HepG2 (cell line): ENCODE measurements at regions not wholly inside any gene's neighbourhood (a gene's known extent, or its start where the extent isn't known, plus 50 kb on each side); places are given as distances from the start of the nearest gene placed in this dataset.

Experiments
- ETV6 ChIP-seq: sonication (generic); formaldehyde crosslinking; conservative IDR thresholded peaks from 2 replicates; pipeline ENCODE4 v1.4.0; 2020; ENCODE audit warnings: missing genetic modification reagents
- HDAC1 ChIP-seq: sonication (generic); formaldehyde crosslinking; IDR thresholded peaks from 2 replicates; pipeline ENCODE4 v1.5.1; 2020; ENCODE audit warnings: mild to moderate bottlenecking, missing genetic modification reagents
- SAFB2 ChIP-seq: sonication (generic); formaldehyde crosslinking; IDR thresholded peaks from 2 replicates; pipeline ENCODE4 v1.5.1; 2020; ENCODE audit warnings: missing genetic modification reagents, low read depth, mild to moderate bottlenecking, borderline replicate concordance
- SIX1 ChIP-seq: sonication (generic); formaldehyde crosslinking; IDR thresholded peaks from 2 replicates; pipeline ENCODE4 v1.4.0; 2020; ENCODE audit warnings: missing genetic modification reagents, borderline replicate concordance
- SOX13 ChIP-seq, 3 experiments: fragments of 450-650 bp in 1 of 3; sonication (generic) in 1 of 3; formaldehyde crosslinking in 1 of 3; IDR thresholded peaks in 2 of 3; conservative IDR thresholded peaks in 1 of 3; 2 replicates each; pipeline versions ENCODE4 v1.5.0 to v1.6.1; 2016 to 2020; ENCODE audit warnings: antibody characterized with exemption in 1 of 3, mild to moderate bottlenecking in 1 of 3, missing compliant biosample characterization in 1 of 3, missing genetic modification reagents in 1 of 3, moderate library complexity in 1 of 3
- SOX6 ChIP-seq, 2 experiments: fragments of 450-650 bp in 1 of 2; sonication (generic) in 1 of 2; formaldehyde crosslinking in 1 of 2; IDR thresholded peaks; 2 replicates each; pipeline versions ENCODE4 v1.4.0 to v1.6.1; 2017 to 2020; ENCODE audit warnings: antibody characterized with exemption in 1 of 2, mild to moderate bottlenecking in 1 of 2, missing genetic modification reagents in 1 of 2
- ZFY ChIP-seq: sonication (generic); formaldehyde crosslinking; IDR thresholded peaks from 2 replicates; pipeline ENCODE4 v1.4.0; 2020; ENCODE audit warnings: missing genetic modification reagents
- ZMYM4 ChIP-seq: sonication (generic); formaldehyde crosslinking; IDR thresholded peaks from 2 replicates; pipeline ENCODE4 v1.8.1; 2023; ENCODE audit warnings: mild to moderate bottlenecking, missing genetic modification reagents
- ZNF451 ChIP-seq: sonication (generic); formaldehyde crosslinking; IDR thresholded peaks from 2 replicates; pipeline ENCODE4 v1.5.0; 2020; ENCODE audit warnings: mild to moderate bottlenecking, missing genetic modification reagents
- ZNF543 ChIP-seq: sonication (generic); formaldehyde crosslinking; IDR thresholded peaks from 2 replicates; pipeline ENCODE4 v1.4.0; 2020; ENCODE audit warnings: mild to moderate bottlenecking, missing genetic modification reagents
- ZNF629 ChIP-seq: sonication (generic); formaldehyde crosslinking; conservative IDR thresholded peaks from 2 replicates; pipeline ENCODE4 v1.5.0; 2020; ENCODE audit warnings: missing genetic modification reagents
- ZNF660 ChIP-seq: sonication (generic); formaldehyde crosslinking; IDR thresholded peaks from 2 replicates; pipeline ENCODE4 v1.5.1; 2020; ENCODE audit warnings: mild to moderate bottlenecking, low read depth, missing genetic modification reagents, borderline replicate concordance
- ZNF768 ChIP-seq: sonication (generic); formaldehyde crosslinking; IDR thresholded peaks from 2 replicates; pipeline ENCODE4 v1.4.0; 2020; ENCODE audit warnings: missing genetic modification reagents
- ZSCAN12 ChIP-seq: sonication (generic); formaldehyde crosslinking; IDR thresholded peaks from 2 replicates; pipeline ENCODE4 v1.9.0; 2021; ENCODE audit warnings: mild to moderate bottlenecking, missing genetic modification reagents
- TF ChIP-seq, protein P1 (sequence below): sonication (generic); formaldehyde crosslinking; conservative IDR thresholded peaks from 2 replicates; pipeline ENCODE4 v1.4.0; 2020; ENCODE audit warnings: mild to moderate bottlenecking, missing genetic modification reagents, moderate library complexity
- TF ChIP-seq, protein P2 (sequence below): sonication (generic); formaldehyde crosslinking; IDR thresholded peaks from 2 replicates; pipeline ENCODE4 v1.4.0; 2020; ENCODE audit warnings: missing genetic modification reagents, borderline replicate concordance
- TF ChIP-seq, protein P3 (sequence below): sonication (generic); formaldehyde crosslinking; IDR thresholded peaks from 2 replicates; pipeline ENCODE4 v1.4.0; 2020; ENCODE audit warnings: mild to moderate bottlenecking, missing genetic modification reagents

DNA sequence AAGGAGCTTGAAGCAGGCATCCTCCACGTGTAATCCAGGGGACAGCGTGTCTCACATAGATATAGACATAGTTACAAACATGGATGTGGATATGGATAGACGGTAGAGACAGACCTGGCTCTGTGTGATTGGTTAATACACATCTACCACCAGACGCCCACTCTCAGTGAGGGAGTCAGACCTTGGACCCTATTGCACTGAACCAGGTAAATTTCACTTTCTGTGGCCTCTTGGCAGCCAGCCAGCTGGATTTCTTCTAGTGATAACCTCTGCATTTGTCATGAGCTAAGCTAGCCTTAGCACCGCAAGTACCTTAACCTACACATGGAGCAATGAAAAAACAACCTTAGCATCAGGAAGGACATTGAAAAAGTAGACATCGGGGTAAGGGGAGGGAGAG, 79.2 kb upstream of the ACSL4 start (continued):
- TF ChIP-seq ETV6 (CRISPR knock-in tag) (no peak), ZNF451 (no peak), SAFB2 (CRISPR knock-in tag) (no peak), ZNF629 (CRISPR knock-in tag) (no peak), ZNF660 (CRISPR knock-in tag) (no peak), SOX6 (IDR thresholded peaks at IDR 0.05) (no peak), SOX6 (CRISPR knock-in tag; IDR thresholded peaks at IDR 0.05) (peak; percentile 59; the same call in 1 of the 2 replicates), ZMYM4 (CRISPR knock-in tag) (peak; percentile 74; the same call in 1 of the 2 replicates), SIX1 (CRISPR knock-in tag) (no peak), ZNF543 (CRISPR knock-in tag) (no peak), ZSCAN12 (CRISPR knock-in tag) (no peak), ZFY (CRISPR knock-in tag) (no peak), SOX13 (IDR thresholded peaks at IDR 0.05) (no peak), SOX13 (CRISPR knock-in tag; conservative IDR thresholded peaks at IDR 0.05 in 1 of 2, IDR thresholded peaks at IDR 0.05 in 1 of 2) (peak in 1 of 2 experiments; percentile 37; a peak in 1 of 4 replicates), HDAC1 (CRISPR knock-in tag) (peak; percentile 33; the same call in 1 of the 2 replicates), ZNF768 (CRISPR knock-in tag) (no peak)
- TF ChIP-seq, protein P1, sequence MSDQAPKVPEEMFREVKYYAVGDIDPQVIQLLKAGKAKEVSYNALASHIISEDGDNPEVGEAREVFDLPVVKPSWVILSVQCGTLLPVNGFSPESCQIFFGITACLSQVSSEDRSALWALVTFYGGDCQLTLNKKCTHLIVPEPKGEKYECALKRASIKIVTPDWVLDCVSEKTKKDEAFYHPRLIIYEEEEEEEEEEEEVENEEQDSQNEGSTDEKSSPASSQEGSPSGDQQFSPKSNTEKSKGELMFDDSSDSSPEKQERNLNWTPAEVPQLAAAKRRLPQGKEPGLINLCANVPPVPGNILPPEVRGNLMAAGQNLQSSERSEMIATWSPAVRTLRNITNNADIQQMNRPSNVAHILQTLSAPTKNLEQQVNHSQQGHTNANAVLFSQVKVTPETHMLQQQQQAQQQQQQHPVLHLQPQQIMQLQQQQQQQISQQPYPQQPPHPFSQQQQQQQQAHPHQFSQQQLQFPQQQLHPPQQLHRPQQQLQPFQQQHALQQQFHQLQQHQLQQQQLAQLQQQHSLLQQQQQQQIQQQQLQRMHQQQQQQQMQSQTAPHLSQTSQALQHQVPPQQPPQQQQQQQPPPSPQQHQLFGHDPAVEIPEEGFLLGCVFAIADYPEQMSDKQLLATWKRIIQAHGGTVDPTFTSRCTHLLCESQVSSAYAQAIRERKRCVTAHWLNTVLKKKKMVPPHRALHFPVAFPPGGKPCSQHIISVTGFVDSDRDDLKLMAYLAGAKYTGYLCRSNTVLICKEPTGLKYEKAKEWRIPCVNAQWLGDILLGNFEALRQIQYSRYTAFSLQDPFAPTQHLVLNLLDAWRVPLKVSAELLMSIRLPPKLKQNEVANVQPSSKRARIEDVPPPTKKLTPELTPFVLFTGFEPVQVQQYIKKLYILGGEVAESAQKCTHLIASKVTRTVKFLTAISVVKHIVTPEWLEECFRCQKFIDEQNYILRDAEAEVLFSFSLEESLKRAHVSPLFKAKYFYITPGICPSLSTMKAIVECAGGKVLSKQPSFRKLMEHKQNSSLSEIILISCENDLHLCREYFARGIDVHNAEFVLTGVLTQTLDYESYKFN (CRISPR knock-in tag), result peak; percentile 74
- TF ChIP-seq, protein P2, sequence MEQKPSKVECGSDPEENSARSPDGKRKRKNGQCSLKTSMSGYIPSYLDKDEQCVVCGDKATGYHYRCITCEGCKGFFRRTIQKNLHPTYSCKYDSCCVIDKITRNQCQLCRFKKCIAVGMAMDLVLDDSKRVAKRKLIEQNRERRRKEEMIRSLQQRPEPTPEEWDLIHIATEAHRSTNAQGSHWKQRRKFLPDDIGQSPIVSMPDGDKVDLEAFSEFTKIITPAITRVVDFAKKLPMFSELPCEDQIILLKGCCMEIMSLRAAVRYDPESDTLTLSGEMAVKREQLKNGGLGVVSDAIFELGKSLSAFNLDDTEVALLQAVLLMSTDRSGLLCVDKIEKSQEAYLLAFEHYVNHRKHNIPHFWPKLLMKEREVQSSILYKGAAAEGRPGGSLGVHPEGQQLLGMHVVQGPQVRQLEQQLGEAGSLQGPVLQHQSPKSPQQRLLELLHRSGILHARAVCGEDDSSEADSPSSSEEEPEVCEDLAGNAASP (CRISPR knock-in tag), result peak; percentile 21; the same call in 1 of the 2 replicates
- TF ChIP-seq, protein P3, sequence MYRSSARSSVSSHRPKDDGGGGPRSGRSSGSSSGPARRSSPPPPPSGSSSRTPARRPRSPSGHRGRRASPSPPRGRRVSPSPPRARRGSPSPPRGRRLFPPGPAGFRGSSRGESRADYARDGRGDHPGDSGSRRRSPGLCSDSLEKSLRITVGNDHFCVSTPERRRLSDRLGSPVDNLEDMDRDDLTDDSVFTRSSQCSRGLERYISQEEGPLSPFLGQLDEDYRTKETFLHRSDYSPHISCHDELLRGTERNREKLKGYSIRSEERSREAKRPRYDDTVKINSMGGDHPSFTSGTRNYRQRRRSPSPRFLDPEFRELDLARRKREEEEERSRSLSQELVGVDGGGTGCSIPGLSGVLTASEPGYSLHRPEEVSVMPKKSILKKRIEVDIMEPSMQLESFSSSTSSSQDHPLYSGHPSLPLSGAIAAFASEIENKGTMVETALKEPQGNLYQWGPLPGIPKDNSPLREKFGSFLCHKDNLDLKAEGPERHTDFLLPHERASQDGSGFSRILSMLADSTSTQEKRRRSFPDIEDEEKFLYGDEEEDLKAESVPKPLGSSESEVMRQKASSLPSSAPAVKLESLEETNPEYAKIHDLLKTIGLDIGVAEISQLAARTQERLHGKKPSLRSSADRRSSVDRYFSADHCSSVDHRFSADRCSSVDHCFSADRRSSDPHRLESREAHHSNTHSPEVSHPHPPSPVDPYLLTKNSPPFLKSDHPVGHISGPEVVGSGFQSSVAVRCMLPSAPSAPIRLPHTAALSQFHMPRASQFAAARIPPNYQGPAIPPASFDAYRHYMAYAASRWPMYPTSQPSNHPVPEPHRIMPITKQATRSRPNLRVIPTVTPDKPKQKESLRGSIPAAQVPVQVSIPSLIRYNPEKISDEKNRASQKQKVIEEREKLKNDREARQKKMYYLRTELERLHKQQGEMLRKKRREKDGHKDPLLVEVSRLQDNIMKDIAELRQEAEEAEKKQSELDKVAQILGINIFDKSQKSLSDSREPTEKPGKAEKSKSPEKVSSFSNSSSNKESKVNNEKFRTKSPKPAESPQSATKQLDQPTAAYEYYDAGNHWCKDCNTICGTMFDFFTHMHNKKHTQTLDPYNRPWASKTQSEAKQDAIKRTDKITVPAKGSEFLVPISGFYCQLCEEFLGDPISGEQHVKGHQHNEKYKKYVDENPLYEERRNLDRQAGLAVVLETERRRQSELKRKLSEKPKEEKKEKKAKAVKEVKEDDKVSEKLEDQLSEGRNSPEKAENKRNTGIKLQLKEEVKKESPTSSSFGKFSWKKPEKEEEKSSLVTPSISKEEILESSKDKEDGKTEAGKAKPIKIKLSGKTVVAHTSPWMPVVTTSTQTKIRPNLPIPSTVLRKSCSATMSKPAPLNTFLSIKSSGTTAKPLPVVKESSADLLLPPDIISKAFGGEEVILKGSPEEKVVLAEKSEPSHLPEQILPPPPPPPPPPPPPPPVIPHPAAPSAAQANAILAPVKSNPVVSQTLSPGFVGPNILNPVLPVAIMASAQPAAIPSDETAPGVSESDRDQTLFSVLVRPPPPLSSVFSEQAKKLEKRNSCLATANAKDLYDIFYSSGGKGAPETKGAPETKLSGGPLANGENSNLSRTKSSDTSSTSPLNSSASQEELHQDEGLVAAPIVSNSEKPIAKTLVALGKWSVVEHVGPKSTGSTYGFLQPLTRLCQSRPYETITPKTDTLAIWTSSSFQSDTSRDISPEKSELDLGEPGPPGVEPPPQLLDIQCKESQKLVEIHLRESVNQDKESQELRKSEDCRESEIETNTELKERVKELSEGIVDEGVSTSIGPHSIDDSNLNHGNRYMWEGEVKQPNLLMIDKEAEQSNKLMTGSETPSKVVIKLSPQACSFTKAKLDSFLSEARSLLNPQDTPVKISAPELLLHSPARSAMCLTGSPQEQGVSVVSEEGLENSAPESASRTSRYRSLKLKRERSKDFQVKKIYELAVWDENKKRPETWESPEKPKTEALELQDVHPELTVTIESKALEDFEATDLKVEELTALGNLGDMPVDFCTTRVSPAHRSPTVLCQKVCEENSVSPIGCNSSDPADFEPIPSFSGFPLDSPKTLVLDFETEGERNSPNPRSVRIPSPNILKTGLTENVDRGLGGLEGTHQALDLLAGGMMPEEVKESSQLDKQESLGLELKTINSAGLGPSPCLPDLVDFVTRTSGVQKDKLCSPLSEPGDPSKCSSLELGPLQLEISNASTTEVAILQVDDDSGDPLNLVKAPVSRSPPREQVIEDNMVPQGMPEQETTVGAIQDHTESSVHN, result no peak
